ENCODE measurements at regions not wholly inside any gene's neighbourhood (a gene's known extent, or its start where the extent isn't known, plus 50 kb on each side); places are given as distances from the start of the nearest gene placed in this dataset.

- TF ChIP-seq JUND (IDR thresholded peaks at IDR 0.05; ENCODE audit: low read depth): no peak
- in situ Hi-C loops (cut with HindIII; ENCODE audit: low pct_unique_long_range_greater_than_20kb, low sequenced_read_pairs): no loop called here
- DNase-seq (ENCODE audit: low read depth in 1 of 2, low spot score in 1 of 2): no peak
Measured at GRCh38 chr7:67375427-67375826, 378.8 kb downstream of the TYW1 start.

GRCh38 chr7:67377939-67378862 is 381.6 kb downstream of the TYW1 start:
- TF ChIP-seq JUND (IDR thresholded peaks at IDR 0.05; ENCODE audit: low read depth): no peak
- in situ Hi-C loops (cut with HindIII; ENCODE audit: low pct_unique_long_range_greater_than_20kb, low sequenced_read_pairs): no loop called here
- peak; percentile 63 to 87 for DNase-seq (ENCODE audit: low read depth in 1 of 2, low spot score in 1 of 2)

GRCh38 chr7:67380326-67380725 is 383.7 kb downstream of the TYW1 start:
- in situ Hi-C loops (cut with HindIII; ENCODE audit: low pct_unique_long_range_greater_than_20kb, low sequenced_read_pairs): no loop called here

GRCh38 chr7:67380858-67381257 is 384.2 kb downstream of the TYW1 start:
- in situ Hi-C loops (cut with HindIII; ENCODE audit: low pct_unique_long_range_greater_than_20kb, low sequenced_read_pairs): no loop called here
- no peak for DNase-seq (ENCODE audit: low read depth in 1 of 2, low spot score in 1 of 2)
- TF ChIP-seq JUND (IDR thresholded peaks at IDR 0.05; ENCODE audit: low read depth): no peak

More at GRCh38 chr7:67380326-67380725, 383.7 kb downstream of the TYW1 start:
- DNase-seq (ENCODE audit: low read depth in 1 of 2, low spot score in 1 of 2): no peak
- TF ChIP-seq JUND (IDR thresholded peaks at IDR 0.05; ENCODE audit: low read depth): no peak

GRCh38 chr7:67387851-67388250 is 391.2 kb downstream of the TYW1 start:
- DNase-seq (ENCODE audit: low read depth in 1 of 2, low spot score in 1 of 2): no peak
- no peak for TF ChIP-seq JUND (IDR thresholded peaks at IDR 0.05; ENCODE audit: low read depth)
- in situ Hi-C loops (cut with HindIII; ENCODE audit: low pct_unique_long_range_greater_than_20kb, low sequenced_read_pairs): no loop called here

- no peak for TF ChIP-seq JUND (IDR thresholded peaks at IDR 0.05; ENCODE audit: low read depth)
- no peak for DNase-seq (ENCODE audit: low read depth in 1 of 2, low spot score in 1 of 2)
- in situ Hi-C loops (cut with HindIII; ENCODE audit: low pct_unique_long_range_greater_than_20kb, low sequenced_read_pairs): no loop called here
Measured at GRCh38 chr7:67391168-67391567, 394.5 kb downstream of the TYW1 start.

- in situ Hi-C loops (cut with HindIII; ENCODE audit: low pct_unique_long_range_greater_than_20kb, low sequenced_read_pairs): no loop called here
- TF ChIP-seq JUND (IDR thresholded peaks at IDR 0.05; ENCODE audit: low read depth): no peak
- peak; percentile 69 to 98 for DNase-seq (ENCODE audit: low read depth in 1 of 2, low spot score in 1 of 2)
Measured at GRCh38 chr7:67392596-67393438, 396.2 kb downstream of the TYW1 start.

GRCh38 chr7:67393903-67394302 is 397.3 kb downstream of the TYW1 start:
- in situ Hi-C loops (cut with HindIII; ENCODE audit: low pct_unique_long_range_greater_than_20kb, low sequenced_read_pairs): no loop called here
- DNase-seq (ENCODE audit: low read depth in 1 of 2, low spot score in 1 of 2): no peak
- no peak for TF ChIP-seq JUND (IDR thresholded peaks at IDR 0.05; ENCODE audit: low read depth)

GRCh38 chr7:67398916-67399315 is 402.3 kb downstream of the TYW1 start:
- in situ Hi-C loops (cut with HindIII; ENCODE audit: low pct_unique_long_range_greater_than_20kb, low sequenced_read_pairs): no loop called here
- TF ChIP-seq JUND (IDR thresholded peaks at IDR 0.05; ENCODE audit: low read depth): no peak
- no peak for DNase-seq (ENCODE audit: low read depth in 1 of 2, low spot score in 1 of 2)

- no peak for TF ChIP-seq JUND (IDR thresholded peaks at IDR 0.05; ENCODE audit: low read depth)
- DNase-seq (ENCODE audit: low read depth in 1 of 2, low spot score in 1 of 2): no peak
- in situ Hi-C loops (cut with HindIII; ENCODE audit: low pct_unique_long_range_greater_than_20kb, low sequenced_read_pairs): no loop called here
Measured at GRCh38 chr7:67401492-67401891, 404.9 kb downstream of the TYW1 start.

GRCh38 chr7:67402280-67402679 is 405.6 kb downstream of the TYW1 start:
- in situ Hi-C loops (cut with HindIII; ENCODE audit: low pct_unique_long_range_greater_than_20kb, low sequenced_read_pairs): no loop called here
- no peak for DNase-seq (ENCODE audit: low read depth in 1 of 2, low spot score in 1 of 2)
- no peak for TF ChIP-seq JUND (IDR thresholded peaks at IDR 0.05; ENCODE audit: low read depth)

GRCh38 chr7:67406976-67407375 is 410.3 kb downstream of the TYW1 start:
- DNase-seq (ENCODE audit: low read depth in 1 of 2, low spot score in 1 of 2): no peak
- in situ Hi-C loops (cut with HindIII; ENCODE audit: low pct_unique_long_range_greater_than_20kb, low sequenced_read_pairs): no loop called here
- TF ChIP-seq JUND (IDR thresholded peaks at IDR 0.05; ENCODE audit: low read depth): no peak
